GM21825 (cell line): ENCODE measurements at regions not wholly inside any gene's neighbourhood (a gene's known extent, or its start where the extent isn't known, plus 50 kb on each side); places are given as distances from the start of the nearest gene placed in this dataset.

Experiments
- ATAC-seq: cut with Tn5 transposase; IDR thresholded peaks from one replicate; pipeline ENCODE4 v1.9.1; 2021; ENCODE audit warnings: mild to moderate bottlenecking, moderate library complexity; ENCODE audit not compliant: unreplicated experiment

DNA sequence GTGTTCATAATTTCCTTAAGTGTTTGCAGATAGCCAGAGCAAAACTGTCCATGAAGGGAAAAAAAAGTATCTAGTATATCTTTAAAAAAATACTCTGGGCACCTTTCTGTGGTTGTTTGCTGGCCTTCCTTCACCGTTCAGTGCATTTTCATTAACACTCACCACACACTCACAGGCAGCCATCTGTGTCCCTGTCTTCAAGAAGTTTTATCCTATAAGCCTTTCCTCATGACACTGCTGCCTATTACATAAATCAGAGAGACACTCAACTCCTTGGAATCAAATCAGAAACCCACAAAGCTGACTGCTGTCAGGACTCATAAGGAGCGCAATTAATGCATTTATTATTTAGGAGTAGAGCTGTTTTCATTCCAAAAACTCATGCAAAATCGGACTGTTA lies 1720.2 kb downstream of the PCDH7 start:
- ATAC-seq, result no peak

DNA sequence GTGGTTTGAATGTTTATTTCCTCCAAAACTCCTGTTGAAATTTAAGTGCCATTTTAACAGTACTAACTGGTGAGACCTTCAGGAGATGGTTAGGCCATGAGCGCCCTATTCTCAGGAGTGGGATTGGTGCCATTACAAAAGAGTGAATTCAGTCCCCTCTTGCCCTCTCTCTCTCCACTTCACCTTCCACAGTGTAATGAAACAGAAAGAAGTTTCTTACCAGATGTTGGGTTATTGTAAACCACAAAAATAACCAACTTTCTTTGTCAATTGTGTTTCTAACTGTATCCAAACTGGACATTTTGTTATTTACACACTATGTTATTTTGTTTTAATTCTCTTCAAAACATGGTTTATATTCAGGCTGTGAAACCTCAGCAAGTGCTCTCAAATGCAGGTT lies 1734.3 kb downstream of the PCDH7 start:
- ATAC-seq, result no peak

DNA sequence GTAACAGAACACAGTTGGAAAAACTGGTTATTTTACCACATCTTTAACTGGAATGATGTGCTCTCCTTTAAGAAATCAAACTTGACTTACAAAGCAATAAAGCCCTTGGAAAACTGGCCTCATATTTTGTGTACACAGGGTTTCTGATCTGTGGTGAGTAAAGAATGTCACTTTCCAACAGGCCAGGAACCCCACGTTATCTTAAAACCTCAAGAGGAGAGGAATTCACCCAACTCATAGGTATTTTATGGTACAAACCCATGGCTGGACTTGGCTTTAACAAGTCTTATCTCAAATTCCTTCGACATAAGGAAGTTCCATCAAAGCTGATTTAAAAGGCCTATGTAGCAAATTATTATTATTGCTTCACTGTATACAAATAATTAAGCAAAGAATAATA lies 1735.1 kb downstream of the PCDH7 start:
- ATAC-seq, result no peak

DNA sequence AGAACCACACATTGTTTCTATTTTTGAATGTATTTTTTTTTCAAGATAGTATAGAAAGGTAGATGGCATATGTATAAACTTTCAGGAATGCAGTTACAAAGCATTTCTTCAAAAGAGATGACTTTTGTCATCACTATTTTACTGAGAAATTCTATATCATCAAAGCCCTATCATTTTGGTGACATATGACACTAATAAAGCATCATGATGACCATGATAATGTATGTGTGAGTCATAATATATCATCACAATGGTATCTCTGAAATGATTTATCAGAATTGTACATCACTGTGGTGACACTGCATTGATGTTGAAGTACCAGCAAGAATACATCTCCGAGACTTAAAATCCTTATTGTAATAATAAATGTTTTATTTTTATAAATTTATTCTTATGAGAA lies 1740.8 kb downstream of the PCDH7 start:
- ATAC-seq, result no peak

DNA sequence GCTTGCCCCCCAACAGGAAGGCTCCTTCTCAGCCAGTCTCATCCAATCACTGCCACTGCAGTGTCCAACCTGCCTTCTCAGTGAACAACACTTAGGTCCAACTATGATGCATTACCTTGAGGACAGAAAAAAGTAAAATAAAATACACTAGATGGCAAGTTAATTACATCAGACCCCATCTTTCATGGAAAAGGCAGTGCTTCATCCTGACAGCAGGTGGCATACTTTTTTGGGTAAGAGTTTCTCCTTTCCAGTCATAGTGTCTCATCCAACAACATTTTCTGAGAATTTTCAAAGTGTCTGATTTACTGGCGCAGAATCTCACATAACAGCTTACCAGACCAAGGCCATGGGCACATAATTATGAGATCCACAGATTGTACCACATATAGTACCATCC lies 1742.8 kb downstream of the PCDH7 start:
- ATAC-seq, result no peak

DNA sequence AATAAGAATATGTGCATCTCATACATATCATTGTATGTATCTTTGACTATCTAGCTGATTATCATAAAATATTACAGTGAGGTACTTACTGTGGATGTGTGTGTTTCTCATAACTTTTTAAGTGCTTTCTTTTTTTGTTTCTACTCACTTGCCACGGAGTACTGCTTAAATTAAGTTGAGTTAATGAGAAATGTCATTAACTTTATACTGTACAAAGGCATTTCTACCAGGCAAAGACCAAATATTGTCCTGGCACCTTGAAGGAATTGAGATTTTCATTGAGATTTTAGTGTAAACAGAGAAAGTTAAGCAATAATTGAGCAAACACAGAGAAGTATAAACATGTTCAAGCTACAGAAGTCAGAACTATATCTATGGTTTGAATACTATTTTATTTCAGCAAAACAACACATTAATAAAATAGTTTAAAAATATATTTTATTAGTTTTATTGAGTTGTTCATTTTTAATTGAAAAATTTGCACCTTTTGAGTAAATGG lies 1750.0 kb downstream of the PCDH7 start:
- no peak for ATAC-seq

DNA sequence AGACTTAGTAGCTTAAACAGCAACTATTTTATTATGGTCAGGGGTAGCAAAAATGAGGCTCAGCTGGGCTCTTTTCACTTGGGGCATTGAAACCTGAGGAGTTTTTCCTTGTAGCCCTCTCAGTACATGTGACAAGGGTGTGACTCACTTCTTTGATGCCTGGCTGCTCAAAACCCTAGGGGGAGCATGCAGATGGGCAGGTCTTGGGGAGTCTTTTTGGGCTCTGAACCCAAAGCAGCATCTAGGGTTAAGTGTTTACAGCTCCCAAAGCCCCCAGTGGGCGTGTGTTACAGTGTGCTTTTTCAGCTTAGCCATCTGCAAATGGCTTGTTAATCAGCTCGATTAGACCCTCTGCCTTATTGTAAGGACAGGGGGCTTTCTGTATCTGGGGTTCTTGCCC lies 1752.7 kb downstream of the PCDH7 start:
- ATAC-seq, result no peak

DNA sequence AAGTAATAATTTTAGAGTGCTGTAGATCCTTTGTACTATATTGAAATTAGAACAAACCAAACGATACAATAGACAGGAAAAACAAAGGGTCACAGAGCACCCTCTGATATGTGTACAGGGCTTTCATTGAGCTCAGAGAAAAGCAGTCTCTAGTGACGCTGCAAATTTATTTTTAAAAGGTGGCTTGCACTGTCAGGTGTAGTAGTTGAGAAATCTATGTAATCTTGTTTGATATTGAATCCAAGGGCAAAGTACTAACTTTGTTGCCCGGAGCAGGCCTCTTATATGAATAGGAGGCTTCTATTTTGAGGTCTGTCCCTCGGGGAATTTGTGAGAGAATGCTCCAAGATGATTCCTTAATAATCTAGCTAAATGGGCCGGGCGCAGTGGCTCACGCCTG lies 1755.5 kb downstream of the PCDH7 start:
- ATAC-seq, result no peak

DNA sequence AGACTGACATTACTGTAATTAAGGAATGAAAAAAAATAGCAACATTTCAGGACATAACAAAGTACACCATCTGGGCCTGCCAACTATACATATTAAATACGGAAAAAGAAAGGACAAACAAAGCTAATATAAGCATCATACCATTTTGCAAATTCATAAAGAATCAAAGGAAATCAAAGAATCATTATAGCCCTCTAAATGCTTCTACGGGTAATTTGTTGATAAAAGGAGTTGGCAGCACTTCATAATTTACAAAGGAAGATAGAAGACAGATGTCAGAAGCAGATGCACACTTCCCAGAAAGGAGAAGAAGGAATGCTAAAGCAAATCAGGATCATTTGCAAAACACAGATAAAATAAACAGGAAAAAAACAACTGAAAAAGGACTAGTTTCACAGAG lies 1757.3 kb downstream of the PCDH7 start:
- no peak for ATAC-seq

DNA sequence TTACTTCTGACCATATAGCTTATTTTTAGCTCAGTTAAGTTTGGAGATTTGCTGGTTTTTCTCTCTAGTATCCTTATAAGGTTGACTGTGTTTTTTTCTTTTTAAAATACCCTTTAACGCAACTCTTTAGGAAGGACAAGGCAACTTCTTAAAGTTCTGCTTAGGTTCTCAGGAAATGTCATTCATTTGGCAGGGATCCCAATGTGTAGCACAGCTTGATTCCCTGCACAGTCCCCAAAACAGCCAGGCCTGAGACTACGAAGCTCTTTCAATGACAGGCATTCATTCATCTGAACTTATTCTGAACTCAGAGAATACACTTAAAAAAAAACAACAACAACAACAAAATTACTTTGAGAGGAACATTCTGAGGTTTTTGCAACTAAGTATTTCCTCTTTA lies 1765.8 kb downstream of the PCDH7 start:
- ATAC-seq, result no peak

DNA sequence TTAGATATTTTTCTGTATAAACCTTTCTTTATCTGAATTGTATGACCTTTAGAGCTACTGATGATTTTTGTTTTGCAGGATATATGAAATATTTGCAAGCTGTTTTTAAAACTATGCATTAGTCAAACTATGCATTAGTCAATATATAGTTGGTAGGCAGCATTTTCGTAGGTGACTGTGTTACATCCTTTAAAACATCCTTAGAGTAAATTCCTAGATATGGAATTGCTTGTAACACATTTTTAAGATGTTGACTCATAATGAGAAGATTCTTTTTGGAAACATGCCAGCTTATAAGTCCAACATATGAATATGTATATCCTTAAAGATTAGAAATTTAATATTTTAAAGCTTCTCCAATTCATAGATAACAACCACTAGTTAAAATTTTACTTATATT lies 1768.5 kb downstream of the PCDH7 start:
- ATAC-seq, result no peak

DNA sequence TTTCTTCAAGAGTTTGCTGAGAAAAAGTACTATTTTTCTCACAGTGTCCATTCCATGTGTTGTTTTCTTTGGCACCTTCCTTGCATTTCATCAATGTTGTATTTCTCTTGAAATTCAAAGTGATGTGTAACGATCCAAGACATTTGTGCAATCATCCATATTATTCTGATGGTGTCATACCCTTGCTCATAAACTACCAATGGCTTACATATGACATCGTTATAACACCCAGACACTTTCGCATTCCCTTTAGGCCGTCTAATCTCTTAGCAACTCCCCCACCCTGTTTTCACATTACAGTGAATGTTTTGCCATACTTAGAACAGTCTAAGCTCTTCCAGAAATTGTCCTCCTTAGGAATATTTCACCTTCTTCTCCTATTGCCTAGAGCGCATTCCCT lies 1779.0 kb downstream of the PCDH7 start:
- no peak for ATAC-seq

DNA sequence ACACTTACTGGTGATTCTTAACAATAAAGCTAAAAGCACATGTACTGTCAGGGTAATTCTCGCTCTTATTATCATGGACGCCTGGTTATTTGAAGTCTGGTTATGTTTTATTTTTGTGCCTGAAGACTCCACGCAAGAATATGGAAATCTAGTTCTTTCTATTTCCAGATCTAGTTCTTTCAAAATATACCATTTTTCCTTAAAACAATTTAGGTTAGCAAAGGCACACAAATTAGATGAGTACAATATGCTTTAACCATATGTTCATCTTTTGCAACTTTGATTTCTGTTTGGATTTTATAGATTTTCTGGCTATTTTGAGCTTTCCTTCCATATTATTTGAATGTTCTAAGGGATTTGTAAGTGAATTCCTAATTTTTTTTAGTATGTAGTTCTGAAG lies 1783.1 kb downstream of the PCDH7 start:
- ATAC-seq, result no peak

DNA sequence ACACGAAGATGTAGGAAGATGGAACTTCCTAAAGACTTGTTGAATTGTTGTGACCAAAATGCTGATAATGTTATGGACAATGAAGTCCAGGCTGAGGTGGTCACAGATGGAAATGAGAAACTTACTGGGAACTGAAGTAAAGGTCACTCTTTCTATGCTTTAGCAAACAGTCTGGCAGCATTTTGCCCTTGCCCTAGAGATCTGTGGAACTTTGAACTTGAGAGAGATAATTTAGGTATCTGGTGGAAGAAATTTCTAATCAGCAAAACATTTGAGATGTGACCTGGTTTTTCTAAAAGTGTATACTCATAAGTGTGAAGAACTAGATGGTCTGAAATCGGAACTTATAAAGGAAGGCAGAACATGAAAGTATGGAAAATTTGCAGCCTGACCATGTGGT lies 1785.9 kb downstream of the PCDH7 start:
- no peak for ATAC-seq

DNA sequence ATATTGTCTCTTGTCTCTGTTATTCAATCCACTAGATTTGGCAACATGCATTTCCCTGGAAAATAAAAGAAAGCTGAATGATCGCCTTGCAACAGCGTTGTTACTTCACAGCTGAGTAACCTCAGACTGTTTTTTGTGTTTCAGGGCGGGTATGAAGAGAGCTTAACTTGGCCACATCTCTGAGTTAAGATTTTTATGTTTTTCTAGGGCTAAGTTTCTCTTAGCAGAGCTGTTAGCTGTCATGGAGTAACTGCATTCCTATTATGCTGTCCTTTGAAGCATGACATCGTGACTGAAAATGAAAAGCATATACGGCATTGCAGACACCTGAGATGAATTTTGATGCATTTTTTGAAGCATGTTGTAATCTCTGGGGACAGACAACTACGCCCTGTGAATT lies 1798.9 kb downstream of the PCDH7 start:
- ATAC-seq, result no peak

DNA sequence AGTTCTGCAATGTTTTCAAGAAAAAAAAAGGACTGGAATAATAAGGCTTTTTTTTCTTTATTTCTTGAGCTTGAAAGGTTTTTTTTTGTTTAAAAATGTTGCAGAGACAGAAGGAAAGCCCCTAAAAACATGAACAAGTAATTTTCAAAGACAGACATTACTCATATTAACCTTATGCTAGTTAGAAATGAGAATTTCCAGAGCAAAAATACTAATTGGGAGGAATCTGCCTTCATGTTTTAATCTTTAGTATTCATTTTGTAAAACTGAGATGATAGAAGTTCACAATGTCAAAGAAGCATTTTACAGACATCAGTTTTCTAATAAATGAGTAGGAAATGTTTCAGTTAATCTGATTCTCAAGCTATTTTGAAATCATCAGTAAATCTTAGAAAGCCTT lies 1805.3 kb downstream of the PCDH7 start:
- no peak for ATAC-seq

DNA sequence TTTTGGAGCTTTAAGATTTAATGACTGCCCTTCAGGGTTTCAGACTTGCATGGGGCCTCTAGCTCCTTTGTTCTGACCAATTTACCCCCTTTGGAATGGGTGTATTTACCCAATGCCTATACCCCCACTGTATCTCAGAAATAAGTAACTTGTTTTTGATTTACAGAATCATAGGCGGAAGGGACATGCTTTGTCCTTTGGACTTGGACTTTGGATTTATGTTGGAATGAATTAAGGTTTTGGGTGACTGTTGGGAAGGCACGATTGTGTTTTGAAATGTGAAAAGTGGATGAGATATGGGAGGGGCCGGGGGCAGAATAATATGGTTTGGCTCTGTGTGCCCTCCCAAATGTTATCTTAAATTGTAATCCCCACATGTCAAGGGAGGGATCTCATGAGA lies 1824.7 kb downstream of the PCDH7 start:
- ATAC-seq, result no peak

DNA sequence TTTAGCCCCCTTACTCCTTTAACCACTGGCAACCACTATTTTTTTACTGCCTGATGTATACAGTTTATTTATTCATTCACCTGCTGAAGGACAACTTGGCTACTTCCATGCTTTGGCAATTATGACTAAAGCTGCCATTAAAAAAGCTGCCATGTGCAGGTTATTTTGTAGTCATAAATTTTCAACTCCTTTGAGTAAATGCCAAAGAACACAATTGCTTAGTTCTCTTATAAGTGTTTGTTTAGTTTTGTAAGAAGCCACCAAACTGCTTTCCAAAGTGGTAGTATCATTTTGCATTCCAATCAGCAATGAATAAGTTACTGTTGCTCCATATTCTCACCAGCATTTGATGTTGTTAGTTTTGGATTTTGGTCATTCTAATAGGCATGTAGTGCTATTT lies 1831.8 kb downstream of the PCDH7 start:
- no peak for ATAC-seq

DNA sequence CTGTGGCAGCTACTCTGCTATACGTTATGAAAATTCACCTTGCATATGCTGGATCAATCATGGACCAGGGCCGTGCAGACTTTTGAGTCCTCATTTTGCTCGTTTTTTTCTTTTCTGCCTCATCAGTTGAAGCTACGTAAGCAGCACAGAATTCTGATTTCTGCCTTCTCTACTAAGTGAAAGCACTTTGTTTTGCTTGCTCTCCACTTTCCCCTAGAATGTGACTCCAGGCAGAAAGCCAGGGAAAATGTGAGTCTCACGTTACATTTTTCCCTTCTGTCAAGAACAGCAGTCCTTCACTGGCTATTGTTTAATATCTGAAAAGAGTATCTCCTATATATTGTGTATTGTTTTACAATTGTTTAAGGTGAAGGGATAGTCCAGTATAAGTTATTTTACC lies 1840.1 kb downstream of the PCDH7 start:
- no peak for ATAC-seq

DNA sequence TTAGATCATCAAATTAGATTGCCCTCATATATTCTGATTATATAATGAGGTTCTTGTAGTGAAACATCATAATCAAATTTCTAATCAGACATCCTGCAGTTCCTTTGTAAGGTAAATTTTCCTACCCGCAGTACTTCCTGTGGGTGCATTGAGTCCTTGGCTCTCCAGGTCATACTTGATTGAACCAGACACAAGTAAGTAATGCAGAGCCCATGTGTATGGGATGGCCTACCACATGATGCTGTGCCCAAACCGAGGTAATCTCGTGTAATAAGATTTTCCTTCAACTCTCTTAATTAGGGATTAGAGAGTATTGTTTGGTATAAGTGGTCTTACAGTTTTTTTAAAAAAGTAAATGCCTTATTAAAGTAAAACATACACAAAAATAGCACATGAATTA lies 1841.8 kb downstream of the PCDH7 start:
- no peak for ATAC-seq

DNA sequence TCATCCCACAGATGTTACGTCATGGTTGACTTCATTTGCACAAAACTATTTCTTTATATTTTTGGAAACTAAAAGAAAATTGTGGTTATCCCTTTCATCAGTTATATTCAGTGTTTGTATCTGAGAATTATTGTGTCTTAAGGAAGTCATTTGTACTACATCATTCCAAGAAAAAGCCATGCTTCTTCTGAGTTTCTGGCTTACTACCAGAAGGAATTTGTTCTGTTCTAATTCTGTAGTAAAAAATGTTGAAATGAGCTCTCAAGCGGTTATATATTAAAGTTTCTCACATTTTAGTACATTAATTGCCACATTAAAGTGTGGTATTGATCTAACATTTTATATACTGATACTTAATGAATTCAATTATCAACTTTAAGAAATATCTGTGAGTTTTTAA lies 1844.5 kb downstream of the PCDH7 start:
- no peak for ATAC-seq

DNA sequence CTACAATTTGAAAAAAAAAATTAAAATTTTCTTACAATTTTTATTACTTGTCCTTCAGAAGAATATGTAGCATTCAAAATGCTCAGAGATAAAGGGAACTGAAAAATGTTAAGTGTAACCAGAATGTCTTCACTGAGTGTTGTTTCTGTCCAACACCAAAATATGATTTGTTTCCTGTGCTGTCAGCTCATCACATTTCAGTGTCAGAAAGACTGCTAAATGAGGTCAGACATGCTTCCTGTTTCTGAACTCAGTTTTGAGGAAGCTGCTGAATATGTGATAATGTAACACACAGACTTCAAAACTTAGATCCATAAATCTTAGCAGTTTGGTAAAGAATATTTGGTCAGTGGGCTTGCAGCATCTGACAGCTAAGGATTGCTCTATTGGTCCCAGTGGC lies 1849.7 kb downstream of the PCDH7 start:
- ATAC-seq, result no peak

DNA sequence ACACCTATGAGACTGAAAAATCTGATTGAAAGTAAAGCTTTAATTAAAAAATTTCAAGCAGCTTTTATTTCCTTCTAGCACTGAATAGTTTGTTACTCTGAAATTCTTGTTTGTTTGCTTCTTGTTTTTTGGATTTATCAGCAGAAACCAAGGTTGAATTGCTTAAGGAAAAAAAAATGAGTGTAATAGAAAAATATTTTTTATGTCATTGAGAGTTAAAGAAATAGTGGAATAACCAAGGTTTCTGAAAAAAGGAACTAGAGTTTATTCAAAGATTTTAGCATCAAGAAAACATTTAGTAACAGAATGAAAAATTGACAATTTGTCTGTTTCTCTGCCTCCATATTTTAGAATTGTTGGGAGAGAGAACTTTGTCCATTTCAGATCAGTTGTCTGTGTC lies 1852.2 kb downstream of the PCDH7 start:
- no peak for ATAC-seq

DNA sequence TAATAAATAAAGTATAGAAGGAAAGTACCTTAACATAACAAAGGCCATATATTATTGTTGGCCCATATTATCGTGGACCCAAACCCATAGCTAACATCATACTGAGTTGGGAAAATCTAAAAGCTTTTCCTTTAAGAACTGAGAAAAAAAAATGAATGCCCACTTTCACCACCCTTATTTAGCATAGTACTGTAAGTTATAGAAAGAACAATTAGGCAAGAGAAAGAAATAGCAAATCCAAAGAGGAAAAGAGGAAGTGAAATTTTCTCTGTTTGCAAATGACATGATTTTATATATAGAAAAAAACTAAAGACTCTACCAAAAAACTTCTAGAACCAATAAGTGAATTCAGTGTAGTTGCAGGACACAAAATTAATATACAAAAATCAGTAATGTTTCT lies 1854.6 kb downstream of the PCDH7 start:
- ATAC-seq, result no peak
